Activated CD8-positive, alpha-beta T cell treated with anti-CD3 and anti-CD28 coated beads, Interleukin-2, amount 10 ng/mL, durations not matched to agents 7 days and 5 days (primary cell): ENCODE measurements at regions not wholly inside any gene's neighbourhood (a gene's known extent, or its start where the extent isn't known, plus 50 kb on each side); places are given as distances from the start of the nearest gene placed in this dataset.
"Not testable (repeated sequence)": the region's sequence is repeated elsewhere in the genome, so short reads cannot be mapped to it uniquely, and the experiment has no call there.

ENCODE experiments used
- ATAC-seq: fragments of 150-1000 bp; cut with Tn5 transposase; one replicate; pipeline ENCODE4 v1.10.0; 2021; ENCODE audit warnings: moderate library complexity
- CTCF ChIA-PET: fragments of 350-600 bp; sonication (Branson Sonifier 250); formaldehyde crosslinking; loops from one replicate; lab custom pipeline; 2021; ENCODE audit warnings: antibody characterized with exemption; lab: Charles Lee
- POLR2A ChIA-PET: fragments of 350-600 bp; sonication (Branson Sonifier 250); formaldehyde crosslinking; loops from one replicate; lab custom pipeline; 2021; ENCODE audit warnings: antibody characterized with exemption; lab: Charles Lee
- DNase-seq: peaks from one replicate; pipeline ENCODE4 v3.0.0-alpha.2; 2020
- H3K27ac Mint-ChIP-seq: one replicate; pipeline ENCODE4 v1.8.0; 2021; ENCODE audit warnings: mild to moderate bottlenecking, mixed read lengths
- H3K27me3 Mint-ChIP-seq: one replicate; pipeline ENCODE4 v1.8.0; 2021; ENCODE audit warnings: low read depth, mixed read lengths
- H3K36me3 Mint-ChIP-seq: one replicate; pipeline ENCODE4 v1.8.0; 2021; ENCODE audit warnings: low read depth, mixed read lengths
- H3K4me1 Mint-ChIP-seq: one replicate; pipeline ENCODE4 v1.8.0; 2021; ENCODE audit warnings: low read depth, mixed read lengths
- H3K4me3 Mint-ChIP-seq: one replicate; pipeline ENCODE4 v1.8.0; 2021; ENCODE audit warnings: mild to moderate bottlenecking, mixed read lengths
- H3K9me3 Mint-ChIP-seq: one replicate; pipeline ENCODE4 v1.8.0; 2022; ENCODE audit warnings: mixed read lengths; ENCODE audit not compliant: insufficient read depth

DNA sequence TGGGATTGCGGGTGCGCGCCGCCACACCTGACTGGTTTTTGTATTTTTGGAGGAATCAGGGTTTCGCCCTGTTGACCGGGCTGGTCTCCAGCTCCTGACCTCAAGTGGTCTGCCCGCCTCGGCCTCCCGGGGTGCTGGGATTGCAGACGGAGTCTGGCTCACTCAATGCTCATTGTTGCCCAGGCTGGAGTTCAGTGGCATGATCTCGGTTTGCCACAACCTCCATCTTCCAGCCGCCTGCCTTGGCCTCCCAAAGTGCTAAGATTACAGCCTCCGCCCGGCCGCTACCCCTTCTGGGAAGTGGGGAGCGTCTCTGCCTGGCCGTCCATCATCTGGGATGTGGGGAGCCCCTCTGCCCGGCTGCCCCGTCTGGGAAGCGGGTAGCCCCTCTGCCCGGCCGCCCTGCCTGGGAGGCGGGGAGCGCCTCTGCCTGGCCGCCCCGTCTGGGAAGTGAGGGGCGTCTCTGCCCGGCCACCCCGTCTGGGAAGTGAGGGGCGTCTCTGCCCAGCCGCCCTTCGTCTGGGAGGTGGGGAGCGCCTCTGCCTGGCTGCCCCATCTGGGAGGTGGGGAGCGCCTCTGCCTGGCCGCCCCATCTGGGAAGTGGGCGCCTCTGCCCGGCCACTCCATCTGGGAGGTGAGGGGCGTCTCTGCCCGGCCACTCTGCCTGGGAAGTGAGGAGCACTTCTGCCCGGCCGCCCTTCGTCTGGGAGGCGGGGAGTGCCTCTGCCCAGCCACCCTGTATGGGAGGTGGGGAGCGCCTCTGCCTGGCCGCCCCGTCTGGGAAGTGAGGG, 381.8 kb upstream of the MIS18BP1 start:
- POLR2A ChIA-PET, H3K4me3 Mint-ChIP-seq, H3K27me3 Mint-ChIP-seq, H3K27ac Mint-ChIP-seq, CTCF ChIA-PET, H3K36me3 Mint-ChIP-seq, DNase-seq, H3K4me1 Mint-ChIP-seq, ATAC-seq: not testable (repeated sequence)
- peaks cover 18% of the 10 kb centered on the region for H3K9me3 Mint-ChIP-seq

DNA sequence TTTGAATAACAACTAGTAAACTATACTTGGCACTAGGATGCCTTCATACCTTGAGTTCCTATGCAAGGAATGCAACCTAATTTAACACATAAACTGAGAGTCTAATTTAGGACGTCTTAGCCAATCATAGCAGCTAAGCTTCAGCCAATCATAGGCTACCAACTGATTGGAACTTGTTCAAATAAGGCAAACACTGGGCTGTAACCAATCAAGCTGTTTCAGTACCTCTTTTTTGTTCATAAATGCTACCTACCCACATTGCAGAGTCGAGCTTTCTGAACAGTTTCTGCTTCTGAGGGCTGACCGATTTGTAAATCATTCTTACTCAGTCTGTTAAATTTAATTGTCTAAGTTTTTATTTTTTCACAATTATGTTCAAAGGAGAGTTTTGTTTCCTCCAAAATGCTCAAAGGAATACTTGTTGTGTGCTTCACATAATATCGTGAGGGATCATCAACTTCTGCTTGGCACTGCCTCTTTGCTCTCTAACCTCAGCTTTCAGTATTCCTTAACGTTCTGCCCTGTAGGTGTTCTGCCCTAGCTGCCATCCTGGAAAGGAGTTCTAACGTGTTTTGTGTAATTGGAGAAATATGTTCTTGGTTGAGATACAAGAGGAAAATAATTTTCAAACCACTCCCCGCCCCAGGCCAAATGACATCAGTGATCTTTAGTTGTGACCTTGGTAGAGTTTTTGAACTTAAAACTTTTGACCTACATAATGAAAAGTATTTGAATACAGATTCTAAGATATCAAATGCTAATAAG, 380.4 kb upstream of the MIS18BP1 start:
- Mint-ChIP-seq H3K27ac (no peak overlapping the region), H3K9me3 (peaks cover 21% of the 10 kb centered on the region), H3K27me3 (no peaks in the 10 kb centered on the region), H3K36me3 (no peaks in the 10 kb centered on the region), H3K4me3 (no peak overlapping the region), H3K4me1 (no peaks in the 10 kb centered on the region)
- CTCF ChIA-PET, result no interaction called here
- POLR2A ChIA-PET, result no interaction called here
- DNase-seq (no peak), ATAC-seq (no peak)

DNA sequence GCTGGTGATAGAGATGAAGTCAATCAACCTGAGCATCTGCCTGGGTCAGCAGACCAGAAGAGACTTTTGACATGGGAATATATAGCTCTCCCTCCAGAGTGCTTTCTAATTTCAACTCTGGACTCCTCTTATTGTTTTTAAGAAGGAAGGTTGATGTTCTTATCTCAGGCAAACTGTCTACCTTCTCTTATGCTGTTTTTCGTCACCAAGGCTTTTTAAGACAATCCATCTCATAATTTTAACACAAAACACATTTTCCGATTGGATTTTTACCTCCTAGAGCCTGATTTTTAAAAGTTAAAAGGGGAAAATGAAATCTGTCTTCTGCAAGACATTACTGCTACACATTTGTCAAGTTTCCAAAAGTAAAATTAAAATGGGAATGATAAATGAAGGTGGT, 368.7 kb upstream of the MIS18BP1 start:
- H3K4me3 Mint-ChIP-seq, result no peak overlapping the region
- no peaks in the 10 kb centered on the region for H3K36me3 Mint-ChIP-seq
- ATAC-seq (no peak), DNase-seq (no peak)
- no peaks in the 10 kb centered on the region for H3K27me3 Mint-ChIP-seq
- H3K27ac Mint-ChIP-seq, result no peak overlapping the region
- ChIA-PET POLR2A (no interaction called here), CTCF (no interaction called here)
- H3K9me3 Mint-ChIP-seq, result peaks cover 4% of the 10 kb centered on the region
- H3K4me1 Mint-ChIP-seq, result no peaks in the 10 kb centered on the region

DNA sequence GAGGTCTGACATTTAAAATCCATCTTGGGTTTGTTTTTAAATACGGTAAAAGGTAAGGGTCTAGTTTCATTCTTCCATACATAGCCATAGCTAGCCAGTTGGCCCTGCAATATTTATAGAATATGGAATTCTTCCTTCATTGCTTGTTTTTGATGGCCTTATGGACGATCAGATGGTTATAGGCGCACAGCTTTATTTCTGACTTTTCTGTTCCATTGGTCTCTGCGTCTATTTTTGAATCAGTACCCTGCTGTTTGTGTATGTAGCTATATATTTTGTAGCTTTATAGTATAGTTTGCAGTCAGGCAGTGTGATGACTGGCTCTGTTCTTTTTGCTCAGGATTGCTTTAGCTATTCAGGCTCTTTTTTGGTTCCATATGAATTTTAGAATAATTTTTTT, 366.8 kb upstream of the MIS18BP1 start:
- H3K4me3 Mint-ChIP-seq, result no peak overlapping the region
- CTCF ChIA-PET, result no interaction called here
- peaks cover 4% of the 10 kb centered on the region for H3K9me3 Mint-ChIP-seq
- H3K27me3 Mint-ChIP-seq, result no peaks in the 10 kb centered on the region
- ATAC-seq, result no peak
- DNase-seq, result no peak
- H3K36me3 Mint-ChIP-seq, result no peaks in the 10 kb centered on the region
- no peaks in the 10 kb centered on the region for H3K4me1 Mint-ChIP-seq
- no peak overlapping the region for H3K27ac Mint-ChIP-seq
- POLR2A ChIA-PET, result no interaction called here

DNA sequence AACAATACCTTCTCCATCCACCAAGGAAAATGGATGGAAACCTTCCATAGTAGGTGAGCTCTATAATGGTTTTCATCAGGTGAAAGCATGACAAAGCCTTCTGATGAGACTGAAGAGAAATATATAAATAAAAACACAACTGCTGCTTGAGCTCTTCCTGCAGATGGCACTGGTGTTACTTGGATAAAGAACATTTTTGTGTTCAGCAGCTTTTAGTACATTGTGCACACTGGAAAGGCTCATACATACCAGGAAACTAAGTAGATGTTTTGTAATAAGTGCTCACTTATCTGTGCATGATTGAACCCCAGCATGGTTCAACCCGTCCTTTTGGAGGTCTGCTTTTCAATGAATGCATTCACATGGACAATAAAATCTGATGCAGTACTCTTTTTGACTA, 357.3 kb upstream of the MIS18BP1 start:
- CTCF ChIA-PET, result no interaction called here
- no peaks in the 10 kb centered on the region for H3K9me3 Mint-ChIP-seq
- no peaks in the 10 kb centered on the region for H3K27me3 Mint-ChIP-seq
- no peak overlapping the region for H3K4me3 Mint-ChIP-seq
- DNase-seq (no peak), ATAC-seq (no peak)
- H3K4me1 Mint-ChIP-seq, result no peaks in the 10 kb centered on the region
- H3K36me3 Mint-ChIP-seq, result no peaks in the 10 kb centered on the region
- POLR2A ChIA-PET, result no interaction called here
- no peak overlapping the region for H3K27ac Mint-ChIP-seq

DNA sequence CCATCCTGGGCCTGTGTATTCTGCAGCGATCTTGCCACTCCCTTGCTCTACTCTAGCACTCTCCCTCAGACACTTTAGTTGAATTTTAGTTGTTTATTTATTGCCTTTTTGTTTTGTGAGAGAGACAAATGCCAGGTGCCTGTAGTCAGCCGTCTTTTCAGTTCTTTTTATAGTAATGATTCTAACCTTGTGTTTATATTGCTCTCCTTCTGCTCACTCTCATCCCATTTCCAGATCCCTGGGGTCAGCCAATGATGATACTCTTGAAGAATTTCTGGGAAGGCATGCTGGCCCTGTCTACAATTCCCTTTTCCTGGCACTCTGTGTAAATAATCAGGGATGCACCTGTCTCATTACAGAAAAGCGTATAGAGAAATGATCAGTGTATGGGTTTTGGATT, 334.1 kb upstream of the MIS18BP1 start:
- peaks cover 11% of the 10 kb centered on the region for H3K9me3 Mint-ChIP-seq
- H3K4me3 Mint-ChIP-seq, result no peak overlapping the region
- H3K4me1 Mint-ChIP-seq, result no peaks in the 10 kb centered on the region
- no peaks in the 10 kb centered on the region for H3K27me3 Mint-ChIP-seq
- H3K27ac Mint-ChIP-seq, result no peak overlapping the region
- ChIA-PET CTCF (no interaction called here), POLR2A (no interaction called here)
- DNase-seq (no peak), ATAC-seq (no peak)
- no peaks in the 10 kb centered on the region for H3K36me3 Mint-ChIP-seq

DNA sequence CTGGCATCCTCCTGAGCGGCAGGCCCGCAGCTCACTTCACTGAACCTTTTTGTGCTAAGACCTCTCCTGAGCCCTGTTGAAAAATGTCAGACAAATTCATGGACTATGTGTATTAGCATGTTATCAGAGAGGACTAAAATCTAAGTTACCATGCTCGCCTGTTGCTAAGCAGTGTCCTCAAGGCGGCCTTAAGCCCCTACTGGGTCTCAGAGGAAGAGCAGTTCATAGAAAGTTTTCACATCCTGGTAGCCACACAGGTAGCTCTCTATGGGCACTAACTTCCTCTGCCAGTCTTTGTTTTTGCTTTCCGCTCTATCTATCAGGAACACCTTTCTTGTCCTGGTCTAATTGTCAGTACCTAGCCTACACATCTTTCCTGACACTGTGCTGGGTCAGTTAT, 306.6 kb upstream of the MIS18BP1 start:
- ATAC-seq, result no peak
- no peak for DNase-seq
- no peaks in the 10 kb centered on the region for H3K27me3 Mint-ChIP-seq
- H3K9me3 Mint-ChIP-seq, result no peaks in the 10 kb centered on the region
- POLR2A ChIA-PET, result no interaction called here
- no peaks in the 10 kb centered on the region for H3K36me3 Mint-ChIP-seq
- no peaks in the 10 kb centered on the region for H3K4me1 Mint-ChIP-seq
- no peak overlapping the region for H3K27ac Mint-ChIP-seq
- CTCF ChIA-PET, result no interaction called here
- no peak overlapping the region for H3K4me3 Mint-ChIP-seq

DNA sequence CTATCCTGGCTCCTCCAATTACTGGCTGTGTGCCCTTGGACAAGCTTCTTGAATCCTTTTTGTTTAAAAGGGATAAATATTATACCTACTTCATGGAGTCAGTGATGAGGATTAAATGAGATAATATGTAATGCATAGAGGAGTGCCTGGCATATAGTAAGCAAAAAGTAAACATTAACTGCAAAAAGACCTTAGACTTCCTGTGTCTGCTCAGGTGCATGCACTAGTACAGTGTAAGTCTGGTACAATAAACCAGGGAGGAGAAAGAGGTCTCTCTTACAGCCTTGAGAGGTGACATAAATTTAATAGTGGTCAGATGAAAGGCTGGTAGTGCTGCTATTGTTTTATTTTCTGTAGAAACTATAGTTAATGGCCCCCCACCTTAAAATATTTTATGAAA, 305.2 kb upstream of the MIS18BP1 start:
- Mint-ChIP-seq H3K27me3 (no peaks in the 10 kb centered on the region), H3K27ac (no peak overlapping the region), H3K4me3 (no peak overlapping the region), H3K4me1 (no peaks in the 10 kb centered on the region), H3K9me3 (no peaks in the 10 kb centered on the region), H3K36me3 (no peaks in the 10 kb centered on the region)
- ChIA-PET CTCF (no interaction called here), POLR2A (no interaction called here)
- ATAC-seq (no peak), DNase-seq (no peak)

DNA sequence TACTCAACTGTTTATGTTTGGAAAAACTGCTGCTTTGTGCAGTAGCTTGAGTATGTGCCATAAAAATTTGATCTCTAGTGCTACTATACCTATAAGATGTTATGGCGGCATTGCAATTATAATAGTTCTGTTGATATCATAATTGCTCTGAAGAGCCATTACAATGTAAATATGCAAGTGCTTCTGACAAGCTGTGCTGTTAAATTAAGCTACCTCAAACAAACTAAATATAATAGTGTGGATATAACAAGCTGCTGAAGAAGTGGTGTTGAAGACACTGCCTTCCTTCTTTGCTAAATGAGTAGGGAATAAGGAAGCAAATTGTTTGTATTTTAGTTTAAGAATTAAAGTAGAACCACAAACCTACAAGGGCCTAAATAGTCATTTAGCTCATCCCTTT, 301.0 kb upstream of the MIS18BP1 start:
- H3K27ac Mint-ChIP-seq, result no peak overlapping the region
- ATAC-seq, result no peak
- CTCF ChIA-PET, result no interaction called here
- no peak for DNase-seq
- peaks cover 8% of the 10 kb centered on the region for H3K9me3 Mint-ChIP-seq
- no peaks in the 10 kb centered on the region for H3K36me3 Mint-ChIP-seq
- POLR2A ChIA-PET, result no interaction called here
- no peak overlapping the region for H3K4me3 Mint-ChIP-seq
- no peaks in the 10 kb centered on the region for H3K27me3 Mint-ChIP-seq
- no peaks in the 10 kb centered on the region for H3K4me1 Mint-ChIP-seq

DNA sequence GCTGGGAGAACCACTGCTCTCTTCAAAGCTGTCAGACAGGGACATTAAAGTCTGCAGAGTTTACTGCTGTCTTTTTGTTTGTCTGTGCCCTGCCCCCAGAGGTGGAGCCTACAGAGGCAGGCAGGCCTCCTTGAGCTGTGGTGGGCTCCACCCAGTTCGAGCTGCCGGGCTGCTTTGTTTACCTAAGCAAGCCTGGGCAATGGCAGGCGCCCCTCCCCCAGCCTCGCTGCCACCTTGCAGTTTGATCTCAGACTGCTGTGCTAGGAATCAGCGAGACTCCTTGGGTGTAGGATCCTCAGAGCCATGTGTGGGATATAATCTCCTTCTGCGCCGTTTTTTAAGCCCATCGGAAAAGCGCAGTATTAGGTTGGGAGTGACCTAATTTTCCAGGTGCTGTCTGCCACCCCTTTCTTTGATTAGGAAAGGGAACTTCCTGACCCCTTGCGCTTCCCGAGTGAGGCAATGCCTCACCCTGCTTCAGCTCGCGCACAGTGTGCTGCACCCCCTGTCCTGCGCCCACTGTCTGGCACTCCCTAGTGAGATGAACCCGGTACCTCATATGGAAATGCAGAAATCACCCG, 298.3 kb upstream of the MIS18BP1 start:
- H3K4me1 Mint-ChIP-seq, POLR2A ChIA-PET, H3K27ac Mint-ChIP-seq, CTCF ChIA-PET, H3K36me3 Mint-ChIP-seq, H3K4me3 Mint-ChIP-seq, H3K27me3 Mint-ChIP-seq, ATAC-seq, H3K9me3 Mint-ChIP-seq, DNase-seq: not testable (repeated sequence)

DNA sequence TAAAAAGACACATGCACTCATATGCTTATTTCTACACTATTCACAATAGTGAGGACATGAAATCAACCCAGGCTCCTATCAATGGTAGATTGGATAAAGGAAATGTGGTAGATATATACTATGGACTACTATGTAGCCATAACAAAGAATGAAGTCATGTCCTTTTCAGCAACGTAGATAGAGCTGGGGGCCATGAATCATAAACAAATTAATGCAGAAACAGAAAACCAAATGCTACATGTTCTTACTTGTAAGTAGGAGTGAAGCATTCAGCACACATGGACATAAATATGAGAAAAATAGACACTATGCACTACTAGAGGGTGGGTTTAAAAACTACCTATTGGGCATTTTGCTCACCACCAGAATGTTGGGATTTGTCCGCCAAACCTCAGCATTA, 278.0 kb upstream of the MIS18BP1 start:
- no peaks in the 10 kb centered on the region for H3K36me3 Mint-ChIP-seq
- POLR2A ChIA-PET, result no interaction called here
- no peak for ATAC-seq
- no peak for DNase-seq
- no peak overlapping the region for H3K27ac Mint-ChIP-seq
- H3K27me3 Mint-ChIP-seq, result no peaks in the 10 kb centered on the region
- no peaks in the 10 kb centered on the region for H3K4me1 Mint-ChIP-seq
- CTCF ChIA-PET, result no interaction called here
- no peak overlapping the region for H3K4me3 Mint-ChIP-seq
- peaks cover 9% of the 10 kb centered on the region for H3K9me3 Mint-ChIP-seq

DNA sequence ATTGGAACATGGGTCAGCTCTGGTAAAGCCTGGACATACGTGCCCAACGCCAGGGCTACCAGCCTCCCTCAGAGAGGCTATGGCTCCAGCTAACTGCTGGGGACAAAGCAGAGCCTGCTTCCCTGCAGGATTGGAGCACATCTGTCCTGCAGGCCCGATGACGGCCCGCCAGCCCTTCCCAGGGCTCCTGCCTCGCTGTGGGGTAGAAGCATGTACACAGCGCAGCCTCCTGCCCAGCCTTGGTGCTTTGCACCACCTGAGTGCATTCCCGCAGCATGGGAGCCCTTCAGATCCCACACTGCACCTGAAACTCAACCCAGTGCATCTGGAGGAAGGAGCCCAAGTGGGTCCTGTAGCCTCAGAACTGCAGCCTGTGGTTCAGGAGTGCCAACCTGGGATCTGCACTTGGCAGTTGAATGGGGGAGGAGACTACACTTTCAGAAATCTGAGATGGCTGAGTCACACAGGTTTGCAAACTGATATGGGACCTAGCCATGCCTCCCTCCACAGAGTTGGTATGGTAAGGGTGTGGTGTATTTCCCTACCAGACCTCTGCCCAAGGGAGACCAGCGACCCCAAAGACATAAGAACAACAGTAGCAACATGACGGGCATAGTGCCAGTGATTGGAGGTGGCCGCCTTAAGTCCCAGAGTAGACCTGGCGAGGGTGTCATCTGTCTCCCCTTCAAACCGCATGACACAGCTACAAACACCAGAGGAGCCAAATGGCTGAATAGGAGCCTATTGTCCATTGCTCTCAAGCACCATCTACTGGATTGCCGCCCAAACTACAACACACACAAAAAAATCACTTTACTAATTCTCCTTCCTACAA, 273.9 kb upstream of the MIS18BP1 start:
- CTCF ChIA-PET, result no interaction called here
- Mint-ChIP-seq H3K4me1 (no peaks in the 10 kb centered on the region), H3K36me3 (no peaks in the 10 kb centered on the region), H3K27ac (no peak overlapping the region), H3K4me3 (no peak overlapping the region), H3K27me3 (no peaks in the 10 kb centered on the region), H3K9me3 (peaks cover 8% of the 10 kb centered on the region)
- POLR2A ChIA-PET, result no interaction called here
- DNase-seq, result no peak
- no peak for ATAC-seq
